WTC11 (cell line): ENCODE measurements at regions not wholly inside any gene's neighbourhood (a gene's known extent, or its start where the extent isn't known, plus 50 kb on each side); places are given as distances from the start of the nearest gene placed in this dataset.

ENCODE experiments used
- CTCF ChIP-seq: fragments of 200-600 bp; IDR thresholded peaks from 2 replicates; pipeline ENCODE4 v1.8.0; 2022; ENCODE audit warnings: antibody characterized with exemption
- ELF4 ChIP-seq: sonication (generic); formaldehyde crosslinking; IDR thresholded peaks from 2 replicates; pipeline ENCODE4 v1.8.1; 2022; ENCODE audit warnings: low read depth, mild to moderate bottlenecking, moderate library complexity, missing genetic modification reagents
- FOXP1 ChIP-seq: sonication (generic); formaldehyde crosslinking; IDR thresholded peaks from 2 replicates; pipeline ENCODE4 v1.8.0; 2022; ENCODE audit warnings: missing genetic modification reagents, mild to moderate bottlenecking, moderate library complexity, borderline replicate concordance
- USF1 ChIP-seq: sonication (generic); formaldehyde crosslinking; IDR thresholded peaks from 2 replicates; pipeline ENCODE4 v1.8.0; 2022; ENCODE audit warnings: mild to moderate bottlenecking, missing genetic modification reagents

GRCh38 chr2:7740114-7740513 is 822.9 kb downstream of the RNF144A start:
- TF ChIP-seq CTCF (no peak), FOXP1 (CRISPR knock-in tag) (no peak), USF1 (CRISPR knock-in tag) (no peak), ELF4 (CRISPR knock-in tag) (no peak)
